HEK293T (cell line): ENCODE measurements at regions not wholly inside any gene's neighbourhood (a gene's known extent, or its start where the extent isn't known, plus 50 kb on each side); places are given as distances from the start of the nearest gene placed in this dataset.
"Not testable (repeated sequence)": the region's sequence is repeated elsewhere in the genome, so short reads cannot be mapped to it uniquely, and the experiment has no call there.

ENCODE experiments used
- CTCF ChIA-PET: fragments of 350-600 bp; formaldehyde crosslinking; extraction: SDS; loops from one replicate; lab custom pipeline; 2021; ENCODE audit warnings: antibody characterized with exemption, inconsistent platforms; lab: Yijun Ruan, JAX
- POLR2A ChIA-PET: fragments of 350-600 bp; formaldehyde crosslinking; extraction: SDS; loops from one replicate; lab custom pipeline; 2020; ENCODE audit warnings: antibody characterized with exemption, inconsistent platforms; lab: Yijun Ruan, JAX
- DNase-seq: peaks from one replicate; pipeline ENCODE4 v3.0.0; 2012; ENCODE audit warnings: mixed read lengths; ENCODE audit errors: extremely low spot score
- ARNT ChIP-seq: fragments of 450-650 bp; IDR thresholded peaks from 2 replicates; pipeline ENCODE4 v1.6.1; 2017; ENCODE audit warnings: mild to moderate bottlenecking
- BHLHE40 ChIP-seq: fragments of 450-650 bp; IDR thresholded peaks from 2 replicates; pipeline ENCODE4 v1.6.1; 2016; ENCODE audit warnings: mild to moderate bottlenecking, moderate library complexity, borderline replicate concordance
- CTBP1 ChIP-seq: fragments of 450-650 bp; IDR thresholded peaks from 2 replicates; pipeline ENCODE4 v1.6.1; 2016; ENCODE audit warnings: borderline replicate concordance
- ELF4 ChIP-seq: fragments of 450-650 bp; IDR thresholded peaks from 2 replicates; pipeline ENCODE4 v1.6.1; 2017; ENCODE audit warnings: antibody characterized with exemption
- FOXA1 ChIP-seq: fragments of 450-650 bp; IDR thresholded peaks from 2 replicates; pipeline ENCODE4 v1.6.1; 2016; ENCODE audit warnings: mild to moderate bottlenecking
- FOXK2 ChIP-seq: fragments of 450-650 bp; IDR thresholded peaks from 2 replicates; pipeline ENCODE4 v1.6.1; 2016; ENCODE audit warnings: mild to moderate bottlenecking
- FOXM1 ChIP-seq: fragments of 450-650 bp; IDR thresholded peaks from 2 replicates; pipeline ENCODE4 v1.6.1; 2017; ENCODE audit warnings: mild to moderate bottlenecking, borderline replicate concordance
- HDGF ChIP-seq: fragments of 450-650 bp; IDR thresholded peaks from 2 replicates; pipeline ENCODE4 v1.6.1; 2017; ENCODE audit warnings: antibody characterized with exemption, borderline replicate concordance
- L3MBTL2 ChIP-seq: fragments of 450-650 bp; conservative IDR thresholded peaks from 2 replicates; pipeline ENCODE4 v1.6.1; 2016; ENCODE audit warnings: mild to moderate bottlenecking
- LEF1 ChIP-seq: fragments of 450-650 bp; IDR thresholded peaks from 2 replicates; pipeline ENCODE4 v1.6.1; 2017; ENCODE audit warnings: mild to moderate bottlenecking, borderline replicate concordance
- NFRKB ChIP-seq: fragments of 450-650 bp; IDR thresholded peaks from 2 replicates; pipeline ENCODE4 v1.6.1; 2016; ENCODE audit warnings: mild to moderate bottlenecking, moderate library complexity
- SP1 ChIP-seq: fragments of 450-650 bp; IDR thresholded peaks from 2 replicates; pipeline ENCODE4 v1.6.1; 2017
- SUZ12 ChIP-seq: fragments of 450-650 bp; IDR thresholded peaks from 2 replicates; pipeline ENCODE4 v1.6.1; 2016; ENCODE audit warnings: mild to moderate bottlenecking
- TARDBP ChIP-seq: fragments of 450-650 bp; IDR thresholded peaks from 2 replicates; pipeline ENCODE4 v1.6.1; 2016
- ZNF384 ChIP-seq: fragments of 450-650 bp; IDR thresholded peaks from 2 replicates; pipeline ENCODE4 v1.6.1; 2016
- TF ChIP-seq, protein P1 (sequence below): fragments of 450-650 bp; IDR thresholded peaks from 2 replicates; pipeline ENCODE4 v1.6.1; 2016

DNA sequence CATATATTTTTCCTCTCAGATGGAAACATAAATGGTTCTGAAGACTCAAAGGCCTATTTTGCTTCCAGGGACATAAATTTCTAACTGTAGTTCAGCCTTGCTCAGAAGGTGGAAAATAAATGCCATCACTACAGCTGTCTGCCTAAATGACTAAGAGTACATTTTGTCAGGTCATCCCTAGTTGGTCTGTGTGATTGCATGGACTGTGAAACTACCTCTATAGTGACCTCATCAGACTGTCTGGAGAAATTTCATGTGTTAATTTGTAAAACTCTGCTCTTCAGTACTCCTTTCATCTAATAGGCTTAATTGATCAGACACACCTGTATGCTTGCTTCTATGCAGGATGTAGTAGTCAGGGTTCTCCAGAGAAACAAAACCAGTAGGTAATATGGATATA lies 886.9 kb downstream of the AMY1C start:
- no peak for TF ChIP-seq FOXM1
- no peak for TF ChIP-seq L3MBTL2
- TF ChIP-seq CTBP1, result no peak
- no peak for TF ChIP-seq TARDBP
- no peak for TF ChIP-seq BHLHE40
- TF ChIP-seq, protein P1, sequence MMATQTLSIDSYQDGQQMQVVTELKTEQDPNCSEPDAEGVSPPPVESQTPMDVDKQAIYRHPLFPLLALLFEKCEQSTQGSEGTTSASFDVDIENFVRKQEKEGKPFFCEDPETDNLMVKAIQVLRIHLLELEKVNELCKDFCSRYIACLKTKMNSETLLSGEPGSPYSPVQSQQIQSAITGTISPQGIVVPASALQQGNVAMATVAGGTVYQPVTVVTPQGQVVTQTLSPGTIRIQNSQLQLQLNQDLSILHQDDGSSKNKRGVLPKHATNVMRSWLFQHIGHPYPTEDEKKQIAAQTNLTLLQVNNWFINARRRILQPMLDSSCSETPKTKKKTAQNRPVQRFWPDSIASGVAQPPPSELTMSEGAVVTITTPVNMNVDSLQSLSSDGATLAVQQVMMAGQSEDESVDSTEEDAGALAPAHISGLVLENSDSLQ, result no peak
- TF ChIP-seq SUZ12, result no peak
- TF ChIP-seq FOXK2, result no peak
- ChIA-PET POLR2A (no interaction called here), CTCF (no interaction called here)
- DNase-seq, result no peak

DNA sequence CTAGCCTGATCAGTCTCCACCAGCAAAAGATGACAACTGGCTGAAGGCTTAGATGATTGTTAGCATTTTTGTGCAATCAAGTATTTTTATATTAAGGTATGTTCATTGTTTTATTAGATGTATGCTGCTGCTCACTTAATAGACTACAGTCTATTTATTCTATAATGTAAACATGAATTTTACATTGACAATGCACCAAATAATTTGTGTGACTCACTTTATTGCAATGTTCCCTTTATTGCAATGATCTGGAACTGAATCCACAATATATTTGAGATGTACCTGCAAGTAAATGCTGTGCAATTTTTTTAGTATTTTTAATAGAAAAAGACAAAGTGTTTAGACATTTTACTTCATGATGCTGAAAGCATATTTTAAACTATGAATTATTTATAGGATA lies 896.5 kb downstream of the AMY1C start:
- POLR2A ChIA-PET, result no interaction called here
- CTCF ChIA-PET, result no interaction called here
- no peak for DNase-seq
- no peak for TF ChIP-seq TARDBP
- no peak for TF ChIP-seq FOXM1
- TF ChIP-seq FOXK2, result no peak
- TF ChIP-seq FOXA1, result no peak
- TF ChIP-seq ELF4, result no peak
- TF ChIP-seq NFRKB, result no peak
- TF ChIP-seq SP1, result no peak
- no peak for TF ChIP-seq SUZ12
- no peak for TF ChIP-seq HDGF
- no peak for TF ChIP-seq ARNT
- TF ChIP-seq, protein P1, result no peak
- no peak for TF ChIP-seq L3MBTL2
- no peak for TF ChIP-seq LEF1

DNA sequence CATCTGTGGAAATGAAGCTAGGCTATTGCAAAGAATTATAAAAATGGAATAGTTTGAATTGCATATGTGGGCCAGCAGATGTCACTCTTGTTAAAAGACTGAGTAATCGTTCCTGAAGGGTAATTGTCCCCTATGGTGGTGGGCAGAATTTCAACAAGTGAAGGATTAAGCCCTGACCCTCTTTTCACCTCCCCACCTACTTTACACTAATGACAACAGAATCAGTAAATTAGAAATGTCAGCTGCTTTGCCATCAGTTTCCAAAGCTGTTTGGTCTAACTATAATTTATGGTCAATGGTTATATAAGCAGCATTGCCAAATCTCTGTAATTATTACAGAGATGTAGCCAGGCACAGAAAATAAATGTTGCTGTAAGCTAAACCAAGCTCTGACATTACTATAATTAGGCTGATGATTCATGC lies 898.6 kb downstream of the AMY1C start:
- peak; percentile 50 for DNase-seq
- CTCF ChIA-PET, result interaction anchor here (0.6 kb wide), 1 partner anchor 46 kb away, joined by 3 read pairs; no protein-coding TSS in a partner anchor
- POLR2A ChIA-PET, result no interaction called here
- TF ChIP-seq, protein P1, result peak; percentile 86
- no peak for TF ChIP-seq NFRKB

DNA sequence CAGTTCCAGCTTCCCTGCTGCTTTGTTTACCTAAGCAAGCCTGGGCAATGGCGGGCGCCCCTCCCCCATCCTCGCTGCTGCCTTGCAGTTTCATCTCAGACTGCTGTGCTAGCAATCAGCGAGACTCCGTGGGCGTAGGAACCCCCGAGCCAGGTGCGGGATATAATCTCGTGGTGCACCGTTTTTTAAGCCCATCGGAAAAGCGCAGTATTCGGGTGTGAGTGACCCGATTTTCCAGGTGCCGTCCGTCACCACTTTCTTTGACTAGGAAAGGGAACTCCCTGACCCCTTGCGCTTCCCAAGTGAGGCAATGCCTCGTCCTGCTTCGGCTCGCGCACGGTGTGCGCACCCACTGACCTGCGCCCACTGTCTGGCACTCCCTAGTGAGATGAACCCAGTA lies 914.7 kb downstream of the AMY1C start:
- CTCF ChIA-PET, DNase-seq, POLR2A ChIA-PET: not testable (repeated sequence)

DNA sequence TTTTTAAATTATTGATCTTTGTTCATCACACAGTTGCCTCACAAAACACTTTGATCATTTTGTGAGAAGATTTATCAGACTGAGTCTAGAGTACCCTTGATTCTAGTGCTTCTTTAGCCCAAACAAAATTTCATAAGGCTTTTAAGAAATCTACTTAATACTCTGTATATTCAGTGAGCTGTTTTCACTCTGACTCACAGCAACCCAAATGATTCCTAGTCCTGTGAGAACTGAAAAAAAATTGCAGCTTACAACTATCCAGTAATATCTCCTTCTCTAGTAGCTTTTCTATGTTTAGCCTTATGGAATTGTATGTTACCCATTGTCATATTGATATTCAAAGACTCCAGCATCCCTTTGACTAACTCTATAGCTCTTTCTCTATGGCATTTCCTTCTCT lies 915.6 kb downstream of the AMY1C start:
- DNase-seq, result no peak
- ChIA-PET CTCF (no interaction called here), POLR2A (no interaction called here)
- no peak for TF ChIP-seq NFRKB
- TF ChIP-seq TARDBP, result no peak
- no peak for TF ChIP-seq ELF4
- TF ChIP-seq SP1, result no peak
- no peak for TF ChIP-seq LEF1
- no peak for TF ChIP-seq HDGF
- TF ChIP-seq FOXK2, result no peak
- no peak for TF ChIP-seq BHLHE40
- TF ChIP-seq FOXM1, result no peak
- no peak for TF ChIP-seq L3MBTL2
- TF ChIP-seq FOXA1, result no peak
- TF ChIP-seq ZNF384, result no peak
- TF ChIP-seq CTBP1, result no peak
- TF ChIP-seq ARNT, result no peak
- TF ChIP-seq, protein P1, result no peak
- TF ChIP-seq SUZ12, result no peak

DNA sequence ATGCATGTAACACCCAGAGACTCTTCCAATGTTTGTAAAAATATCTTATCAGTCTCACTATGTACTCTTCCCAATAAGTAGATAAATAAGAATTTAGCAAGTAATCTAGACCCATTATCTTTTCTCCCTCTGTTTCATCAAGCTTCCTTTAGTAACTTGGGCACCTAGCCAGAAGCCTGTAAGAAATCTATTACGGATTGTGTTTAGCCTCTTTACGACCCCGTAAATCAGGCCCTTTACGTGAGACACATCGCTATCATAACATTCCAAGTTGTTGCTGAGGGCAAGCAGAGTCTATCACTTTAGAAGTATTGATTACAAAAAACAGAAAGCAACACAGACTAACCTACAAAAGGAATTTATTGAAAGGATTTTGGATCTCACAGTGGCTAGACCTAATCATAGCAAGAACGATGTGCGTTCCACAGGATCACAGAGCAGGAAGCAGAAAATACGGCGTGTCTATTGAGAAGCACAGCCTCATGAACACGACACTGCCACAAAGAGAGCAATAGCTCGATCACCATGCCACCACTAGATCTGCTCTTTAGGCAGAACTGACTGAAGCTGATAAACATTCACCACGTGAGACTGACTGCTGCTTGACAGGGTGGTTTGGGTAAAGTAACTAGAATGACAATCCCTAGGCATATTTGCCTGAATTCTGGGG lies 922.1 kb downstream of the AMY1C start:
- CTCF ChIA-PET, result no interaction called here
- POLR2A ChIA-PET, result no interaction called here
- peak; percentile 63 for DNase-seq
- TF ChIP-seq, protein P1, result peak; percentile 91
- TF ChIP-seq ARNT, result no peak
- TF ChIP-seq SP1, result no peak
- TF ChIP-seq HDGF, result no peak
- no peak for TF ChIP-seq NFRKB
- TF ChIP-seq FOXM1, result no peak
- no peak for TF ChIP-seq CTBP1
- peak; percentile 65 for TF ChIP-seq L3MBTL2
- no peak for TF ChIP-seq BHLHE40
- TF ChIP-seq LEF1, result no peak
- no peak for TF ChIP-seq FOXA1
- TF ChIP-seq SUZ12, result no peak
- TF ChIP-seq ZNF384, result no peak
- TF ChIP-seq ELF4, result no peak; the same call in 1 of the 2 replicates
